Liver (tissue), 3 donors: ENCODE measurements at regions not wholly inside any gene's neighbourhood (a gene's known extent, or its start where the extent isn't known, plus 50 kb on each side); places are given as distances from the start of the nearest gene placed in this dataset.

Source experiments
- EGR1 ChIP-seq, 2 donors: IDR thresholded peaks; 2 replicates each; pipeline ENCODE4 v1.6.1; 2016 to 2018; ENCODE audit warnings: antibody characterized with exemption in 2 of 2, low read depth in 2 of 2
- TF ChIP-seq, protein P1 (sequence below): fragments of 150-350 bp; IDR thresholded peaks from 2 replicates; pipeline ENCODE4 v1.5.1; 2017; ENCODE audit warnings: improper control_type of control experiment, low read depth, low read length; ENCODE audit not compliant: missing input control
- TF ChIP-seq, protein P2 (sequence below): IDR thresholded peaks from 2 replicates; pipeline ENCODE4 v1.6.1; 2016; ENCODE audit warnings: antibody characterized with exemption, mild to moderate bottlenecking
- donor health status: healthy.
- donor health status: healthy.

DNA sequence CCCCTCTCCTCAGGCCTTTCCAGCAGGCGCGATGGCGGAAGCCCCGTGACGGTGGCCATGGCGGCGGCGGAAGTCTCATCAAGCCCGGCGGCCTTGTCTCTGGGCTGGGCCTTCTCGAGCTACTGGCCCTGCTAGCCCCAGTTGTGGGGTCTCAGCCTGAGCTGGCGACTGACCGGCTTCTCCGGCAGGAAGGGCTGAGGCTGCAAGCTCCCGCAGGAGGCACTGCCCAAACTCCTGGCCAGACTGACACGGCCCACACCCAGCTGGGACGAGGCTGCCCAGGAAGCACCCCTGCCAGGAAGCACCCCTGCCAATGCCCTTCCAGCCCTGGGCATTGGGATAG is 88.5 kb upstream of the ANKH start:
- TF ChIP-seq EGR1 (IDR thresholded peaks at IDR 0.05; ENCODE audit: low read depth in 2 of 2): no peak
- TF ChIP-seq, protein P1, sequence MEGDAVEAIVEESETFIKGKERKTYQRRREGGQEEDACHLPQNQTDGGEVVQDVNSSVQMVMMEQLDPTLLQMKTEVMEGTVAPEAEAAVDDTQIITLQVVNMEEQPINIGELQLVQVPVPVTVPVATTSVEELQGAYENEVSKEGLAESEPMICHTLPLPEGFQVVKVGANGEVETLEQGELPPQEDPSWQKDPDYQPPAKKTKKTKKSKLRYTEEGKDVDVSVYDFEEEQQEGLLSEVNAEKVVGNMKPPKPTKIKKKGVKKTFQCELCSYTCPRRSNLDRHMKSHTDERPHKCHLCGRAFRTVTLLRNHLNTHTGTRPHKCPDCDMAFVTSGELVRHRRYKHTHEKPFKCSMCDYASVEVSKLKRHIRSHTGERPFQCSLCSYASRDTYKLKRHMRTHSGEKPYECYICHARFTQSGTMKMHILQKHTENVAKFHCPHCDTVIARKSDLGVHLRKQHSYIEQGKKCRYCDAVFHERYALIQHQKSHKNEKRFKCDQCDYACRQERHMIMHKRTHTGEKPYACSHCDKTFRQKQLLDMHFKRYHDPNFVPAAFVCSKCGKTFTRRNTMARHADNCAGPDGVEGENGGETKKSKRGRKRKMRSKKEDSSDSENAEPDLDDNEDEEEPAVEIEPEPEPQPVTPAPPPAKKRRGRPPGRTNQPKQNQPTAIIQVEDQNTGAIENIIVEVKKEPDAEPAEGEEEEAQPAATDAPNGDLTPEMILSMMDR: no peak
- TF ChIP-seq, protein P2, sequence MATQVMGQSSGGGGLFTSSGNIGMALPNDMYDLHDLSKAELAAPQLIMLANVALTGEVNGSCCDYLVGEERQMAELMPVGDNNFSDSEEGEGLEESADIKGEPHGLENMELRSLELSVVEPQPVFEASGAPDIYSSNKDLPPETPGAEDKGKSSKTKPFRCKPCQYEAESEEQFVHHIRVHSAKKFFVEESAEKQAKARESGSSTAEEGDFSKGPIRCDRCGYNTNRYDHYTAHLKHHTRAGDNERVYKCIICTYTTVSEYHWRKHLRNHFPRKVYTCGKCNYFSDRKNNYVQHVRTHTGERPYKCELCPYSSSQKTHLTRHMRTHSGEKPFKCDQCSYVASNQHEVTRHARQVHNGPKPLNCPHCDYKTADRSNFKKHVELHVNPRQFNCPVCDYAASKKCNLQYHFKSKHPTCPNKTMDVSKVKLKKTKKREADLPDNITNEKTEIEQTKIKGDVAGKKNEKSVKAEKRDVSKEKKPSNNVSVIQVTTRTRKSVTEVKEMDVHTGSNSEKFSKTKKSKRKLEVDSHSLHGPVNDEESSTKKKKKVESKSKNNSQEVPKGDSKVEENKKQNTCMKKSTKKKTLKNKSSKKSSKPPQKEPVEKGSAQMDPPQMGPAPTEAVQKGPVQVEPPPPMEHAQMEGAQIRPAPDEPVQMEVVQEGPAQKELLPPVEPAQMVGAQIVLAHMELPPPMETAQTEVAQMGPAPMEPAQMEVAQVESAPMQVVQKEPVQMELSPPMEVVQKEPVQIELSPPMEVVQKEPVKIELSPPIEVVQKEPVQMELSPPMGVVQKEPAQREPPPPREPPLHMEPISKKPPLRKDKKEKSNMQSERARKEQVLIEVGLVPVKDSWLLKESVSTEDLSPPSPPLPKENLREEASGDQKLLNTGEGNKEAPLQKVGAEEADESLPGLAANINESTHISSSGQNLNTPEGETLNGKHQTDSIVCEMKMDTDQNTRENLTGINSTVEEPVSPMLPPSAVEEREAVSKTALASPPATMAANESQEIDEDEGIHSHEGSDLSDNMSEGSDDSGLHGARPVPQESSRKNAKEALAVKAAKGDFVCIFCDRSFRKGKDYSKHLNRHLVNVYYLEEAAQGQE: no peak
